PC-9 (cell line): ENCODE measurements at regions not wholly inside any gene's neighbourhood (a gene's known extent, or its start where the extent isn't known, plus 50 kb on each side); places are given as distances from the start of the nearest gene placed in this dataset.

Experiments
- EZH2 ChIP-seq: fragments of 200-600 bp; sonication (generic); IDR thresholded peaks from 2 replicates; pipeline ENCODE4 v1.8.0; 2017; ENCODE audit warnings: antibody characterized with exemption, low read depth
- TF ChIP-seq, protein P1 (sequence below): fragments of 200-600 bp; sonication (generic); conservative IDR thresholded peaks from 2 replicates; pipeline ENCODE4 v1.6.1; 2017; ENCODE audit warnings: mixed run types, antibody characterized with exemption, mild to moderate bottlenecking, moderate library complexity

DNA sequence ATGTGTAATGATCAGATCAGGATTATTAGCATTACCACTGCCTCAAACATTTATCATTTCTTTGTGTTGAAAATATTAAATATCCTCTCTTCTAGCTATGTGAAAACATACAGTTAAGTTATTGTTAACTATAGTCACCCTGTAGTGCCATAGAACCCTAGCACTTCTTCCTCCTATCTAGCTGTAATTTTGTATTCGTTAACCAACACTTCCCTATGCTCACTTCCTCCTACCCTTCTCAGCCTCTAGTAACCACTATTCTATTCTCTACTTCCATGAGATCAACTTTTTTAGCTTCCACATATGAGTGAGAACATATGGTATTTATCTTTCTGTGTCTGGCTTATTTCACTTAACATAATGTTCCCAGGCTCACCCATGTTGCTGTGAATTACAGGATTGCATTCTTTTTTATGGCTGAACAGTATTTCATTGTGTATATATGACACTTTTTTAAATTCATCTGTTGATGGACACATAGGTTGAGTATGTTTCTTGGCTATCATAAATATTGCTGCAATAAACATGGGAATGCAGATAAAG is 132.7 kb upstream of the RHOBTB1 start:
- TF ChIP-seq, protein P1, sequence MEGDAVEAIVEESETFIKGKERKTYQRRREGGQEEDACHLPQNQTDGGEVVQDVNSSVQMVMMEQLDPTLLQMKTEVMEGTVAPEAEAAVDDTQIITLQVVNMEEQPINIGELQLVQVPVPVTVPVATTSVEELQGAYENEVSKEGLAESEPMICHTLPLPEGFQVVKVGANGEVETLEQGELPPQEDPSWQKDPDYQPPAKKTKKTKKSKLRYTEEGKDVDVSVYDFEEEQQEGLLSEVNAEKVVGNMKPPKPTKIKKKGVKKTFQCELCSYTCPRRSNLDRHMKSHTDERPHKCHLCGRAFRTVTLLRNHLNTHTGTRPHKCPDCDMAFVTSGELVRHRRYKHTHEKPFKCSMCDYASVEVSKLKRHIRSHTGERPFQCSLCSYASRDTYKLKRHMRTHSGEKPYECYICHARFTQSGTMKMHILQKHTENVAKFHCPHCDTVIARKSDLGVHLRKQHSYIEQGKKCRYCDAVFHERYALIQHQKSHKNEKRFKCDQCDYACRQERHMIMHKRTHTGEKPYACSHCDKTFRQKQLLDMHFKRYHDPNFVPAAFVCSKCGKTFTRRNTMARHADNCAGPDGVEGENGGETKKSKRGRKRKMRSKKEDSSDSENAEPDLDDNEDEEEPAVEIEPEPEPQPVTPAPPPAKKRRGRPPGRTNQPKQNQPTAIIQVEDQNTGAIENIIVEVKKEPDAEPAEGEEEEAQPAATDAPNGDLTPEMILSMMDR = no peak
- TF ChIP-seq EZH2 = no peak
